ENCODE measurements at regions not wholly inside any gene's neighbourhood (a gene's known extent, or its start where the extent isn't known, plus 50 kb on each side); places are given as distances from the start of the nearest gene placed in this dataset.

DNA sequence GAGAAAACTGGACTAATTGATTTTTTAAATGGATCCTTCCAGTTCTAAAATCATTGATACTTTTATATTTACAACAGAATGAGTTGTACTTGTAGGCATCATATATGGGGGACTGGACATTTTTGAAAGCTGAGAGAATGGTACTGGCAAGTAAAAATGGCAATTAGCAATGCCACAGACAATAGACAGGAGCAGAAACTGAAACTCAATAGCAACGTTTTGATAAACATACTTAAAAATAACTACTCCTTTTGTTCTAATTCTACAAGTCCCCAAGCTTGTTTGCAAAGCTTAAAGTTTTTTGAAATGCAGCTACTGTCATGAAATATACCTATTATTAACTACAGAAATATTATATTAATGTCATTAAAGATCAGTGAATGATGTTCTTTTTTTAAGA, 52.8 kb upstream of the FBXL7 start:
- TF ChIP-seq, protein P1, sequence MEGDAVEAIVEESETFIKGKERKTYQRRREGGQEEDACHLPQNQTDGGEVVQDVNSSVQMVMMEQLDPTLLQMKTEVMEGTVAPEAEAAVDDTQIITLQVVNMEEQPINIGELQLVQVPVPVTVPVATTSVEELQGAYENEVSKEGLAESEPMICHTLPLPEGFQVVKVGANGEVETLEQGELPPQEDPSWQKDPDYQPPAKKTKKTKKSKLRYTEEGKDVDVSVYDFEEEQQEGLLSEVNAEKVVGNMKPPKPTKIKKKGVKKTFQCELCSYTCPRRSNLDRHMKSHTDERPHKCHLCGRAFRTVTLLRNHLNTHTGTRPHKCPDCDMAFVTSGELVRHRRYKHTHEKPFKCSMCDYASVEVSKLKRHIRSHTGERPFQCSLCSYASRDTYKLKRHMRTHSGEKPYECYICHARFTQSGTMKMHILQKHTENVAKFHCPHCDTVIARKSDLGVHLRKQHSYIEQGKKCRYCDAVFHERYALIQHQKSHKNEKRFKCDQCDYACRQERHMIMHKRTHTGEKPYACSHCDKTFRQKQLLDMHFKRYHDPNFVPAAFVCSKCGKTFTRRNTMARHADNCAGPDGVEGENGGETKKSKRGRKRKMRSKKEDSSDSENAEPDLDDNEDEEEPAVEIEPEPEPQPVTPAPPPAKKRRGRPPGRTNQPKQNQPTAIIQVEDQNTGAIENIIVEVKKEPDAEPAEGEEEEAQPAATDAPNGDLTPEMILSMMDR (IDR thresholded peaks at IDR 0.05; ENCODE audit: low read depth, low read length) = no peak
- H3K4me3 ChIP-seq (replicated peaks in 1 of 2; ENCODE audit: low read depth in 2 of 2, low read length in 2 of 2) = no peak overlapping the region
- DNase-seq (ENCODE audit: low read depth in 2 of 2) = no peak

DNA sequence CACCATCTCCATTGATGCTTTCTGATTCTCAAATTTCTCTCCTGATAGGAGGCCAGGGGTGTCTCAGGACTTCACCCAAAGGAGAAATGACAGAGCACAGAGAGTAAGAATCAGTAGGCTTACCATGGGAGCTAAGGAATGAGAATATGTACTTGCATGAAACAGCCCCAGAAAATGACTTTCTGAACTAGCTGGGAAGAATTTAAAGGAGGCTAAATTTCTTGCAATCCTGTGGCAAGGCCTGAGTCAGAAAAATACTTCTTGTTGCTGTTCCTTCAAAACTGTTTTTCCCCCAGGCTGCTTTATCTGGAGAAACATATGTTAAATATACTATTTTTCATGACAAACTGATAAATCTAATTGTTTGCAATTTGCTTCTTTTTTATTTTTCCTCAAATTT, 53.4 kb upstream of the FBXL7 start:
- peak in 1 of 2 donors; percentile 14 for DNase-seq (ENCODE audit: low read depth in 2 of 2)
- H3K4me3 ChIP-seq (replicated peaks in 1 of 2; ENCODE audit: low read depth in 2 of 2, low read length in 2 of 2) = no peak overlapping the region
- TF ChIP-seq, protein P1 (IDR thresholded peaks at IDR 0.05; ENCODE audit: low read depth, low read length) = no peak

GRCh38 chr5:15442193-15442570, 57.8 kb upstream of the FBXL7 start:
- no peak for DNase-seq (ENCODE audit: low read depth in 2 of 2)
- no peak overlapping the region for H3K4me3 ChIP-seq (replicated peaks in 1 of 2; ENCODE audit: low read depth in 2 of 2, low read length in 2 of 2)
- TF ChIP-seq, protein P1 (IDR thresholded peaks at IDR 0.05; ENCODE audit: low read depth, low read length) = no peak

DNA sequence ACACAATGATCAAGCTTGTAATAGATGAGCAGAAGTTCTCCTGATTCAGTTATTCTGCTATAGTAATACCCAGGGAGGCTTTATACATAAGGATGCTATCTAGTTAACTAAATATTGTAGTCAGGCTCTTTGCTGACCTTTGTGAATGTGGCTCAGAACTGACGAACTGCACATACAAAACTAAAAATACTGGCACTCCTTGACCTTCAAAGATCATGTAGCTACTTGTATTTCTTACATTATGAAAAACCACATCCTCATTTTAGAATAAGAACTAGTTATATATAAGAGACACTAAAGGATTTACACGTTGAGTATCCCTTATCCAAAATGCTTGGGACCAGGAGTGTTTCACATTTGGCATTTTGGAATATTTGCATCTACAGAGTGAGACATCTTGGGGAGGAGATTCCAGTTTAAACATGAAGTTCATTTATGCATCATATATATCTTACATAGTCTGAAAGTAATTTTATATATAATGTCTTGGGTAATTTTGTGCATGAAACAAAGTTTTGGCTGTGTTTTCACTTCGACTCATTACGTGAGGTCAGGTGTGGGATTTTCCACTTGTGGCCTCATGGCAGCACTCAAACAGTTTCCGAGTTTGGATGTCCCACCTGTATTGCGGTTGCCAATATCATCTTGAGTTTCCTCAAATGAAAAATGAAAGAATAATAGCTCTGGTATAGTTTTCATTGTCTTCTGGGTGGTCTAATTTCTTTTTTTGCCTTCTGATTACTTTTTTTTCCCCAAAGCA, 58.4 kb upstream of the FBXL7 start:
- DNase-seq (ENCODE audit: low read depth in 2 of 2) = no peak
- TF ChIP-seq, protein P1 (IDR thresholded peaks at IDR 0.05; ENCODE audit: low read depth, low read length) = no peak
- no peak overlapping the region for H3K4me3 ChIP-seq (replicated peaks in 1 of 2; ENCODE audit: low read depth in 2 of 2, low read length in 2 of 2)

DNA sequence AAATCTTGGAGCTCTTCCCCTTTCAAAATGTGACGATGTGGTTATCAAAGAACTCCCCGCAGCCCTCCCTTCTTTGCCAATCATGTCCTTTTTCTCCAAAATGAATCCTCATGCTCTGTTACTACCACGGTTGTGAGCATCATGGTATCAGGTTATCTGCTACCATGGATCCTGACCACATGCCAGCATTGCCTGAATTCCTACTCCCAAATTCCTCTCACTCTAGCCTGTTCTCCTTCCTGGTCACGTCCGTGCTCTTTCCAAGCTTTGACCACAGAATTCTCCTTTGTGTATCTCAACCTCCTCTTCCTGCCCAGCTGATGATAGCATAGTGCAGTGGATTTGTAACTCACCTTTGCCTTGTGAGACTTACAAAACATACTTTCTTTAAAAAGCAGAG, 59.5 kb upstream of the FBXL7 start:
- no peak overlapping the region for H3K4me3 ChIP-seq (replicated peaks in 1 of 2; ENCODE audit: low read depth in 2 of 2, low read length in 2 of 2)
- DNase-seq (ENCODE audit: low read depth in 2 of 2) = no peak
- TF ChIP-seq, protein P1 (IDR thresholded peaks at IDR 0.05; ENCODE audit: low read depth, low read length) = no peak

- DNase-seq (ENCODE audit: low read depth in 2 of 2) = no peak
- H3K4me3 ChIP-seq (replicated peaks in 1 of 2; ENCODE audit: low read depth in 2 of 2, low read length in 2 of 2) = no peak overlapping the region
- TF ChIP-seq, protein P1 (IDR thresholded peaks at IDR 0.05; ENCODE audit: low read depth, low read length) = no peak
Measured at GRCh38 chr5:15439801-15440200, 60.2 kb upstream of the FBXL7 start.

DNA sequence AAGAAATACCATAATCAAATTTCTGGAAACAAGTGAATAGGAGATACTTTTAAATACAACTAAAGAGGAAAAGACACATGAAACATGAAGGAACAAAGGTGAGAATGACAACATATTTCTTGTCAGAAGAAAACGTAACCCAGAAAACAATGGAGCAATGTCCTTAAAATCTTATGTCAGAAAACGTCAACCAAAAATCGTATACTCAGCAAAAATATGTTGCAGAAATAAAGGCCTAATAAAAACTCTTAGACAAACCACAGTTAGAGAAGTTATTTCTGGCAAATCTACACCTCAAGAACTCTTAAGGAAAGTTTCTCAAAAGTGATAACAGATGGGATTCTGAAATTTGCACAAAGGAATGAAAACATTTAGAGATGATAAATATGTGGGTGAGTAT, 66.3 kb upstream of the FBXL7 start:
- DNase-seq (ENCODE audit: low read depth in 2 of 2) = no peak
- TF ChIP-seq, protein P1 (IDR thresholded peaks at IDR 0.05; ENCODE audit: low read depth, low read length) = no peak
- H3K4me3 ChIP-seq (replicated peaks in 1 of 2; ENCODE audit: low read depth in 2 of 2, low read length in 2 of 2) = no peak overlapping the region

All from cardiac fibroblast (primary cell).